Fibroblast of mammary gland (primary cell): ENCODE measurements at regions not wholly inside any gene's neighbourhood (a gene's known extent, or its start where the extent isn't known, plus 50 kb on each side); places are given as distances from the start of the nearest gene placed in this dataset.
A peak's percentile ranks its signal among the peaks of the same experiment; 100 is the strongest.

Experiments
- DNase-seq: peaks from one replicate; pipeline ENCODE4 v3.0.0-alpha.2; 2010; ENCODE audit warnings: low read depth
- H3K4me3 ChIP-seq: 2 replicates; pipeline ENCODE4 v1.5.1; 2011; ENCODE audit warnings: low read depth, mild to moderate bottlenecking, low read length, moderate library complexity; ENCODE audit not compliant: control insufficient read depth
- TF ChIP-seq, protein P1 (sequence below): conservative IDR thresholded peaks from 2 replicates; pipeline ENCODE4 v1.5.1; 2011; ENCODE audit warnings: low read depth, low read length, inconsistent platforms; ENCODE audit not compliant: control insufficient read depth, insufficient read depth

DNA sequence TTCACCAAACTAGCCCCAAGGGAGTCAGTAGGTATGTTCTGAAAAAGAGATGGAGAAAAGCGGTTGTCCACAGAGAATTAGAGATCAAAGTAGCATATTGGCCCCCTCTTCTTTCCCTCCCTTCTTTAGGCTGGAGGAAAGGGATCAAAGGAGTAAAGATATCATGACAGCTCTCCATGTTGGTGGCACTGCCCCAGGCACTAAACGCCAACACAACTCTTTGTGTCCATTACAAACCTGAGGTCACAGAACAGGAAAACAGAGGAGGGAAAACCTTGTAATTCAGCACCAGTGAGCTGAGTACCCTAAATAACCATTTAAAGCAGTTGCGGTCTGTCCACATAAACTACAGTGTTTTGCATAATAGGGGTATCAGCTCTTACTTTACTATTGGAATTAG is 113.0 kb upstream of the TFAP2D start:
- TF ChIP-seq, protein P1, sequence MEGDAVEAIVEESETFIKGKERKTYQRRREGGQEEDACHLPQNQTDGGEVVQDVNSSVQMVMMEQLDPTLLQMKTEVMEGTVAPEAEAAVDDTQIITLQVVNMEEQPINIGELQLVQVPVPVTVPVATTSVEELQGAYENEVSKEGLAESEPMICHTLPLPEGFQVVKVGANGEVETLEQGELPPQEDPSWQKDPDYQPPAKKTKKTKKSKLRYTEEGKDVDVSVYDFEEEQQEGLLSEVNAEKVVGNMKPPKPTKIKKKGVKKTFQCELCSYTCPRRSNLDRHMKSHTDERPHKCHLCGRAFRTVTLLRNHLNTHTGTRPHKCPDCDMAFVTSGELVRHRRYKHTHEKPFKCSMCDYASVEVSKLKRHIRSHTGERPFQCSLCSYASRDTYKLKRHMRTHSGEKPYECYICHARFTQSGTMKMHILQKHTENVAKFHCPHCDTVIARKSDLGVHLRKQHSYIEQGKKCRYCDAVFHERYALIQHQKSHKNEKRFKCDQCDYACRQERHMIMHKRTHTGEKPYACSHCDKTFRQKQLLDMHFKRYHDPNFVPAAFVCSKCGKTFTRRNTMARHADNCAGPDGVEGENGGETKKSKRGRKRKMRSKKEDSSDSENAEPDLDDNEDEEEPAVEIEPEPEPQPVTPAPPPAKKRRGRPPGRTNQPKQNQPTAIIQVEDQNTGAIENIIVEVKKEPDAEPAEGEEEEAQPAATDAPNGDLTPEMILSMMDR, result no peak
- DNase-seq, result no peak
- no peak overlapping the region for H3K4me3 ChIP-seq

DNA sequence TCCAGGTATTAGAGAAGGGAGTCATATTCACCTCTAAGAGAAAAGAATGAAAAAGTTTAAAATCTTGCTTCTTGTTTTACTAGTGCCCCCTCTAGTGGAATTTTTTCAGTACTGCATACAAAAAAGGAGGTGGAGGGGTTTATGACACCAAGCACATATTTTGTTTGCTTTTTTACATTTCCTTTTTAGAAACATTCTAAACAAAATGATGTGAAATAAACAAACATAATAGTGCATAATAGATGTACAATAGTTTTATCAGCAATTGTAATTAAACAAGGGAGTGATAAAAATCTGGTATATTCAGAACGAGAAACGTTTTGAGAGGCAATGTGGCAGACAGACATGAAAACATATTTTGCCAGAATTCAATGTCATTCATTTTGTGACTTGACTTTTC is 111.0 kb upstream of the TFAP2D start:
- DNase-seq, result peak; percentile 23
- TF ChIP-seq, protein P1, result peak; percentile 68
- no peak overlapping the region for H3K4me3 ChIP-seq

DNA sequence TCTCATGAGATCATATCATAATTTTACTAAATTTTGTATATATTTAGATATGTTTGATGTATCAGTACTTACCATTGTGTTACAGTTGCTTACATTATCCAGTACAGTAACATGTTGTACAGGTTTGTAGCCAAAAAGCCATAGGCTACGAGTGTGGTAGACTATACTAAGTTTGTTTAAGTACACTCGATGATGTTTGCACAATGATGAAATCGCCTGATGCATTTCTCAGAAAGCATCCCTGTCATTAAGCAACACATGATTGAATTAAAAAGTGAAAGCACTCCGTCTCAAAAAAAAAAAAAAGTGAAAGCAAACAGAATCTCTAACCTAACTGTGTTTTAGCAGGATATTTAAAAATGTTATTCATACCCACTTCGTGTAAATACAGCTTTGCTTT is 104.9 kb upstream of the TFAP2D start:
- DNase-seq, result no peak
- H3K4me3 ChIP-seq, result no peak overlapping the region
- TF ChIP-seq, protein P1, result no peak

DNA sequence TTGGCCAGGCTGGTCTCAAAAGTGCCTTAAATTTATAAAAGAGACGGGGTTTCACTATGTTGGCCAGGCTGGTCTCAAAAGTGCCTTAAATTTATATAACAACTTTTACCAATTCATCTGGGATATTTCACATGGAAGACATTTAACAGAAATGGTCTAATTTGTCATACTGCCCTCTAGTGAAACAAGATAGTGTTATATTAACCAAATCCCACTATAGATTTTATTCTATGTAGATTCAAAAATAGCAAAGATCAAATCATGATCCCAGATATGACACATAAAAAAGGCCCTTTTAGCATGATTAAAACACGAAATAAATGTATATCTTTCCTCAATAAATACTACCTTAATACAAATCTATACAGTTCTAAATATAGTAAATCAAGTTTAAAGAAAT is 102.8 kb upstream of the TFAP2D start:
- no peak overlapping the region for H3K4me3 ChIP-seq
- no peak for DNase-seq
- TF ChIP-seq, protein P1, result no peak

DNA sequence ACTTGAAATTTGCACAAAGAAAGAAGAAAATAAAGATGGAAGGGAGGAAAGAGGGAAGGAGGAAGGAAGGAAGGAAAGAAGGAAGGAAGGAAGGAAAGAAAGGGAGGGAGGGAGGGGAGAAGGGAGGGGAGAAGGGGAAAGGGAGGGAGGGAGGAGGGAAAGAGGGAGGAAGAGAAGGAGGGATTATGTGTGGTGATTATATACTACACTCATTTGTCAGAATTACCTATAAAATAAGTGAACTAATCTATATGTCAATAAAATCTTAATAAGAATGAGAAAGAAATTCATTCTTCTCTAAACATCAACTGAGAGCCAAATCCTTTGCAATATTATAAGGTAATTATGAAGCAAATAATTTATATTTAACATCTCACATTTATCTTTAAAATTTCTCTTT is 77.9 kb upstream of the TFAP2D start:
- no peak overlapping the region for H3K4me3 ChIP-seq
- DNase-seq, result no peak
- TF ChIP-seq, protein P1, result no peak

DNA sequence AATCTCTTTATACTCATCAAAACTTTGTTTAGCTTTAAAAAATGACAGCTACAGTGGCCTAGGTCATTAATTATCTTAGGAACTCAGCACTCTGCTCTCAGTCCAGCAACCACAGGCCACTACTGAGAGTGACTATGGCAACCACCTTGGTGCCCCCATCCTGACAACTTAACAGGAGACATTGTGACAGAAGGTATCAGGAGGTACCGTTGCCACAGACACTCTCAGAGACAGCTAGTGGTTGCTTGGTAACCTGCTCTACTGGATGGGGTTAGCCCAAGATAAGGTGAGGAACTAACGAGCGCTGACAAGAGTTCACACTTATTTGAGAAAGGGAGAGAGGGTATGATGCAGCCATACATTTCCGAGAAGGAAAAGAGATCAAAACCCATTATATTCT is 76.1 kb upstream of the TFAP2D start:
- no peak overlapping the region for H3K4me3 ChIP-seq
- TF ChIP-seq, protein P1, result no peak

DNA sequence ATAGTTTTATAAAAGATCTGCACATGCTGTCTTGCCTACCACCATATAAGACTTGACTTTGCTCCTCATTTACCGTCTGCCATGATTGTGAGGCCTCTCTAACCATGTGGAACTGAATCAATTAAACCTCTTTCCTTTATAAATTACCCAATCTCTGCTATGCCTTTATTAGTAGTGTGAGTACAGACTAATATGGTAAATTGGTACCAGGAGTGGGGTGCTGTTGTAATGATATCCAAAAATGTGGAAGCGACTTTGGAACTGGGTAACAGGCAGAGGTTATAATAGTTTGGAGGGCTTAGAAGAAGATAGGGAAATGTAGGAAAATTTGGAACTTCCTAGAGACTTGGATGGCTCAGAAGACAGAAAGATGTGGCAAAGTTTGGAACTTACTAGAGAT is 64.2 kb upstream of the TFAP2D start:
- TF ChIP-seq, protein P1, result no peak
- no peak overlapping the region for H3K4me3 ChIP-seq
- no peak for DNase-seq

More for the DNA sequence above, 76.1 kb upstream of the TFAP2D start:
- no peak for DNase-seq
